Mesenchymal stem cell (in vitro differentiated cells and primary cell): ENCODE measurements at regions not wholly inside any gene's neighbourhood (a gene's known extent, or its start where the extent isn't known, plus 50 kb on each side); places are given as distances from the start of the nearest gene placed in this dataset.

ENCODE experiments used
- DNase-seq: peaks from one replicate; pipeline ENCODE4 v3.0.0-alpha.2; 2013
- H2AFZ ChIP-seq: one replicate; pipeline ENCODE4 v1.6.1; 2013; ENCODE audit warnings: low read depth, mild to moderate bottlenecking, control low read depth, inconsistent platforms, low read length, moderate library complexity
- H2AK5ac ChIP-seq: 2 replicates; pipeline ENCODE4 v1.6.1; 2013; ENCODE audit warnings: low read length, moderate library complexity, mild to moderate bottlenecking, inconsistent platforms; ENCODE audit not compliant: severe bottlenecking
- H2BK120ac ChIP-seq: one replicate; pipeline ENCODE4 v1.6.1; 2013; ENCODE audit warnings: low read depth, mild to moderate bottlenecking, inconsistent platforms, low read length, moderate library complexity
- H2BK12ac ChIP-seq, 2 experiments: one replicate each; pipeline ENCODE4 v1.6.1; 2013; ENCODE audit warnings: inconsistent platforms in 2 of 2, low read length in 2 of 2, mild to moderate bottlenecking in 2 of 2, moderate library complexity in 2 of 2, control low read depth in 1 of 2
- H2BK15ac ChIP-seq: one replicate; pipeline ENCODE4 v1.6.1; 2013; ENCODE audit warnings: mild to moderate bottlenecking, low read depth, inconsistent platforms; ENCODE audit not compliant: poor library complexity, severe bottlenecking
- H2BK5ac ChIP-seq: 2 replicates; pipeline ENCODE4 v1.6.1; 2013; ENCODE audit warnings: low read depth, mild to moderate bottlenecking, low read length, control low read depth, inconsistent platforms; ENCODE audit not compliant: poor library complexity, severe bottlenecking
- H3K14ac ChIP-seq, 2 experiments: one replicate each; pipeline ENCODE4 v1.6.1; 2013; ENCODE audit warnings: inconsistent platforms in 2 of 2, low read length in 2 of 2, control low read depth in 1 of 2, mild to moderate bottlenecking in 1 of 2, moderate library complexity in 1 of 2
- H3K18ac ChIP-seq, 2 experiments: one replicate each; pipeline ENCODE4 v1.6.1; 2013; ENCODE audit warnings: inconsistent platforms in 2 of 2, low read length in 2 of 2, control low read depth in 1 of 2, low read depth in 1 of 2, mild to moderate bottlenecking in 1 of 2
- H3K23ac ChIP-seq, 2 experiments: one replicate each; pipeline ENCODE4 v1.6.1; 2013; ENCODE audit warnings: inconsistent platforms in 2 of 2, low read length in 2 of 2, mild to moderate bottlenecking in 2 of 2, moderate library complexity in 2 of 2, control low read depth in 1 of 2
- H3K27ac ChIP-seq: 2 replicates; pipeline ENCODE4 v1.5.1; 2013; ENCODE audit warnings: mild to moderate bottlenecking, moderate library complexity, low read length, control low read depth, inconsistent platforms; ENCODE audit not compliant: poor library complexity, severe bottlenecking
- H3K27me3 ChIP-seq, 2 experiments: 2 replicates each; pipeline versions ENCODE4 v1.6.1 to v1.7.0; 2013; ENCODE audit warnings: low read length in 2 of 2, mild to moderate bottlenecking in 2 of 2, moderate library complexity in 2 of 2, control low read depth in 1 of 2, inconsistent platforms in 1 of 2; ENCODE audit not compliant: control insufficient read depth in 1 of 2, insufficient read depth in 1 of 2
- H3K36me3 ChIP-seq, 2 experiments: 2 replicates each; pipeline versions ENCODE4 v1.6.1 to v1.7.0; 2013; ENCODE audit warnings: low read length in 2 of 2, control low read depth in 1 of 2, inconsistent platforms in 1 of 2, low read depth in 1 of 2, mild to moderate bottlenecking in 1 of 2; ENCODE audit not compliant: insufficient read depth in 2 of 2, control insufficient read depth in 1 of 2
- H3K4ac ChIP-seq, 2 experiments: one replicate each; pipeline ENCODE4 v1.6.1; 2013; ENCODE audit warnings: inconsistent platforms in 2 of 2, low read length in 2 of 2, mild to moderate bottlenecking in 2 of 2, moderate library complexity in 2 of 2, control low read depth in 1 of 2, low read depth in 1 of 2
- H3K4me1 ChIP-seq: 2 replicates; pipeline ENCODE4 v1.6.1; 2013; ENCODE audit warnings: low read depth, low read length, control low read depth; ENCODE audit not compliant: control insufficient read depth, insufficient read depth
- H3K4me2 ChIP-seq: 2 replicates; pipeline ENCODE4 v1.6.1; 2013; ENCODE audit warnings: low read length, mild to moderate bottlenecking, inconsistent platforms; ENCODE audit not compliant: poor library complexity, severe bottlenecking
- H3K4me3 ChIP-seq, 2 experiments: 2 replicates each; pipeline versions ENCODE4 v1.5.1 to v1.7.0; 2013; ENCODE audit warnings: low read length in 2 of 2, mild to moderate bottlenecking in 2 of 2, control low read depth in 1 of 2, low read depth in 1 of 2; ENCODE audit not compliant: insufficient read depth in 1 of 2
- H3K79me1 ChIP-seq: replicated peaks from 2 replicates; pipeline ENCODE4 v1.6.1; 2013; ENCODE audit warnings: mild to moderate bottlenecking, control low read depth, low read length, inconsistent platforms; ENCODE audit not compliant: poor library complexity, severe bottlenecking
- H3K9ac ChIP-seq: 2 replicates; pipeline ENCODE4 v1.7.0; 2013; ENCODE audit warnings: mild to moderate bottlenecking, low read length, moderate library complexity
- H3K9me3 ChIP-seq: 2 replicates; pipeline ENCODE4 v1.7.0; 2013; ENCODE audit warnings: mild to moderate bottlenecking, low read length; ENCODE audit not compliant: control insufficient read depth
- H4K8ac ChIP-seq: one replicate; pipeline ENCODE4 v1.6.1; 2013; ENCODE audit warnings: inconsistent platforms, mild to moderate bottlenecking, low read length, moderate library complexity
- H4K91ac ChIP-seq: one replicate; pipeline ENCODE4 v1.6.1; 2013; ENCODE audit warnings: mild to moderate bottlenecking, low read length, inconsistent platforms
- WGBS: methylation state at CpG from one replicate; pipeline ENCODE4 v1.1.7; 2013; ENCODE audit warnings: mixed read lengths; 5-methylcytosine and 5-hydroxymethylcytosine counted together

DNA sequence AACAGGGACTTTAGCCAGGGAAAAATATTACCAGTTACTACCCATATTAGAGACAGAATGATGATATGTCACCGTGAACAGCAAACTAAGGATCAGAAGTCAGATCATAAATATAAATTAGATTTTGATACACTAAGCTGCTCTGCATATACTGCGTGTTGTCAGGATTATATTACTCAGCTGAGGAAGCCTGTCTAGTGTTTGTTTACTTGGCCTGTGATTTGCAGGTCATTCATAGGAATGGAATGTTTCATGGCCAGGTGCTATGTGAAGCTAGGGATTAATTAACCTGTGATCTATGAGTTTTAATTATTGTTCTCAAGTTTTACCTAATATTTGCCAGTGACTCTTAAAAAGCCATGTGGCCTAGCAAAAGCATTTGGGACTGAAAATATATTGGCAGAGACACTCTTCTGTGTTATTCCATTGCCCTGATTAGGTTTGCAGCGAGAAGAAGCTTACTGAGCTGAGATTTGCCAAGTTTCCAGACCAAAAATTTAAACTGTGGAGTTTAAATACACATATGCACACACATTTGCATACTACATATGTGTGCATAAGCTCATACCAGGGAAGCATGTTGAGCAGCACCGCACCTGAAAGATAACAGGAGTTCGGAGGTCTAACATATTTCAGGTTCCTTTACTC lies 496.3 kb upstream of the GRIA1 start:
- Histone ChIP-seq H3K4ac (no peak overlapping the region), H2AFZ (no peak overlapping the region), H4K91ac (no peak overlapping the region), H2AK5ac (no peak overlapping the region), H2BK15ac (no peak overlapping the region), H2BK5ac (no peak overlapping the region), H3K4me1 (no peaks in the 10 kb centered on the region), H3K4me2 (no peak overlapping the region), H3K14ac (no peak overlapping the region), H3K4me3 (no peak overlapping the region), H3K23ac (no peak overlapping the region), H3K79me1 (no peaks in the 10 kb centered on the region), H3K18ac (no peak overlapping the region), H3K27me3 (no peaks in the 10 kb centered on the region), H2BK12ac (no peak overlapping the region), H3K36me3 (no peaks in the 10 kb centered on the region), H3K9ac (no peak overlapping the region), H3K9me3 (no peaks in the 10 kb centered on the region), H3K27ac (no peak overlapping the region), H2BK120ac (no peak overlapping the region), H4K8ac (no peak overlapping the region)
- DNase-seq, result no peak
- 76% methylated on average over 4 of the region's 5 CpGs for WGBS

- Histone ChIP-seq H2BK15ac (no peak overlapping the region), H2BK120ac (no peak overlapping the region), H2AK5ac (no peak overlapping the region), H3K23ac (no peak overlapping the region), H3K36me3 (no peaks in the 10 kb centered on the region), H3K27ac (no peak overlapping the region), H3K4me1 (no peaks in the 10 kb centered on the region), H3K4me3 (no peak overlapping the region), H4K91ac (no peak overlapping the region), H3K79me1 (no peaks in the 10 kb centered on the region), H3K4ac (no peak overlapping the region), H3K4me2 (no peak overlapping the region), H4K8ac (no peak overlapping the region), H3K27me3 (no peaks in the 10 kb centered on the region), H3K9me3 (no peaks in the 10 kb centered on the region), H2AFZ (no peak overlapping the region), H2BK5ac (no peak overlapping the region), H3K18ac (no peak overlapping the region), H3K14ac (no peak overlapping the region), H2BK12ac (no peak overlapping the region), H3K9ac (no peak overlapping the region)
- whole genome bisulfite sequencing, result 24% methylated on average over 1 of the region's 1 CpG
- DNase-seq, result no peak
Measured at GRCh38 chr5:152995214-152995725, 495.2 kb upstream of the GRIA1 start.

DNA sequence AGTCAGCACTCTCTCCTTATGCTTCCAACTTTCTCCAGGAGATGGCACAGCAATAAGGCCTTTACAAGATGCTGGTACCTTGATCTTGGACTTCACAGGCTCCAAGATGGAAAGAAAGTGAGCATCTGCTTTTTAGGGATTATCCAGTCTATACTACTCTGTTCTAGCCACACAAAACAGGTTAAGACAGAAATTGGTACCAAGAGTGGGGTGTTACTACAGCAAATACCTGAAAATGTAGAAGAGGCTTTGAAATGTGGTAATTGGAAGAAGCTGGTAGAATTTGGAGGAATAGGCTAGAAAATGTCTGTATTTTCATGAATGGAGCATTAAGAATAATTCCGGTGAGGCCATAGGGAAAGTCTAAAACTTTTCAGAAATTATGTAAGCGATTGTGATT lies 484.8 kb upstream of the GRIA1 start:
- Histone ChIP-seq H3K27me3 (no peaks in the 10 kb centered on the region), H2BK15ac (no peak overlapping the region), H3K36me3 (no peaks in the 10 kb centered on the region), H2AK5ac (no peak overlapping the region), H3K4me1 (no peaks in the 10 kb centered on the region), H2BK5ac (no peak overlapping the region), H2AFZ (no peak overlapping the region), H3K27ac (no peak overlapping the region), H3K4me2 (no peak overlapping the region), H3K79me1 (no peaks in the 10 kb centered on the region), H2BK120ac (no peak overlapping the region), H3K18ac (no peak overlapping the region), H4K91ac (no peak overlapping the region), H3K4me3 (no peak overlapping the region), H3K4ac (no peak overlapping the region), H3K9ac (no peak overlapping the region), H2BK12ac (no peak overlapping the region), H3K14ac (no peak overlapping the region), H3K23ac (no peak overlapping the region), H4K8ac (no peak overlapping the region), H3K9me3 (peaks cover 44% of the 10 kb centered on the region)
- WGBS, result 65% methylated on average over 2 of the region's 2 CpGs
- no peak for DNase-seq

DNA sequence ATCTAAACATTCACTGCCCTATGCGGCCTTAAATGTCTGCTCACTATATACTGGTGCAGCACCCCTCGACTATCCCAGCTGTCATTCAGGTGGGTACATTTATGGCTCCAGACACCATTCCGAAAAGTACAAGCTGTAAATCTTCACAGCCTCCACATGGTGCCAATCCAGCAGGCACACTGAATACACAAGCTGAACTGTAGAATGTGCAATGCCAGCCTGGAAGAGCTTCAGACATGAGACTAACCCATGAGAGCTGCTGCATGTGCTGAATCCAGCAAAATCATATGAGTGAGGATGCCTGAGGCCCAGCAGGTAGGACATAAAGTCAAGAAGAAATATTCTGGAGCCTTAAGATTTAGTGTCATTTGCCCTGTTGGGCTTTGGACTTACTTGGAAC lies 483.8 kb upstream of the GRIA1 start:
- Histone ChIP-seq H3K27me3 (no peaks in the 10 kb centered on the region), H3K4me3 (no peak overlapping the region), H3K4ac (no peak overlapping the region), H2AK5ac (no peak overlapping the region), H2BK12ac (no peak overlapping the region), H3K27ac (no peak overlapping the region), H3K9me3 (peaks cover 50% of the 10 kb centered on the region), H3K14ac (no peak overlapping the region), H3K18ac (no peak overlapping the region), H3K4me1 (no peaks in the 10 kb centered on the region), H2BK15ac (no peak overlapping the region), H3K9ac (no peak overlapping the region), H2BK120ac (no peak overlapping the region), H3K36me3 (no peaks in the 10 kb centered on the region), H2AFZ (no peak overlapping the region), H3K23ac (no peak overlapping the region), H3K4me2 (no peak overlapping the region), H3K79me1 (no peaks in the 10 kb centered on the region), H2BK5ac (no peak overlapping the region), H4K91ac (no peak overlapping the region), H4K8ac (no peak overlapping the region)
- no peak for DNase-seq
- 68% methylated on average over 3 of the region's 3 CpGs for WGBS
